ENCODE measurements at regions not wholly inside any gene's neighbourhood (a gene's known extent, or its start where the extent isn't known, plus 50 kb on each side); places are given as distances from the start of the nearest gene placed in this dataset.

DNA sequence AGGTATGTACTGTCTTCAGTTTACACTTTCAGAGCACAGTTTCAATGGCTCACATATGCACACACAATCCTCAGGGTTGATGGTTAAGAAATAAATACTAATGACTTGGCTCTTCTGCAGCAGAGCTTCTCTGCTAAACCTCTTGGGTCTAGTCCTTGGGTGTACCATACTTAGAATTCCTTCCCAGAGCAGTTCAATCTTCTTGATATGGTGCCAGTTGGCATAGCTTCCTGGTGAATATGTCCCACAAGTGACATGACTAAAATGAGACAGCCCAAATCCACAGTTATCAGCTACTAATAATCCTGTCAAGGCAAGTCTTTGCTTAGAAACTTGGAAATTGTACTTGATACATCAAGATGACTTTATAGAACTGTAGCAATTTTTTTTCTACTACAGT lies 654.4 kb downstream of the IQCM start:
- in situ Hi-C loops (cut with MboI; ENCODE audit: low sequenced_read_pairs, unreplicated experiment), result no loop called here
- DNase-seq (ENCODE audit: low spot score), result no peak
- TF ChIP-seq, protein P1, sequence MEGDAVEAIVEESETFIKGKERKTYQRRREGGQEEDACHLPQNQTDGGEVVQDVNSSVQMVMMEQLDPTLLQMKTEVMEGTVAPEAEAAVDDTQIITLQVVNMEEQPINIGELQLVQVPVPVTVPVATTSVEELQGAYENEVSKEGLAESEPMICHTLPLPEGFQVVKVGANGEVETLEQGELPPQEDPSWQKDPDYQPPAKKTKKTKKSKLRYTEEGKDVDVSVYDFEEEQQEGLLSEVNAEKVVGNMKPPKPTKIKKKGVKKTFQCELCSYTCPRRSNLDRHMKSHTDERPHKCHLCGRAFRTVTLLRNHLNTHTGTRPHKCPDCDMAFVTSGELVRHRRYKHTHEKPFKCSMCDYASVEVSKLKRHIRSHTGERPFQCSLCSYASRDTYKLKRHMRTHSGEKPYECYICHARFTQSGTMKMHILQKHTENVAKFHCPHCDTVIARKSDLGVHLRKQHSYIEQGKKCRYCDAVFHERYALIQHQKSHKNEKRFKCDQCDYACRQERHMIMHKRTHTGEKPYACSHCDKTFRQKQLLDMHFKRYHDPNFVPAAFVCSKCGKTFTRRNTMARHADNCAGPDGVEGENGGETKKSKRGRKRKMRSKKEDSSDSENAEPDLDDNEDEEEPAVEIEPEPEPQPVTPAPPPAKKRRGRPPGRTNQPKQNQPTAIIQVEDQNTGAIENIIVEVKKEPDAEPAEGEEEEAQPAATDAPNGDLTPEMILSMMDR (IDR thresholded peaks at IDR 0.05; ENCODE audit: borderline replicate concordance, control extremely low read depth, extremely low read depth, insufficient read depth, missing control alignments), result no peak

DNA sequence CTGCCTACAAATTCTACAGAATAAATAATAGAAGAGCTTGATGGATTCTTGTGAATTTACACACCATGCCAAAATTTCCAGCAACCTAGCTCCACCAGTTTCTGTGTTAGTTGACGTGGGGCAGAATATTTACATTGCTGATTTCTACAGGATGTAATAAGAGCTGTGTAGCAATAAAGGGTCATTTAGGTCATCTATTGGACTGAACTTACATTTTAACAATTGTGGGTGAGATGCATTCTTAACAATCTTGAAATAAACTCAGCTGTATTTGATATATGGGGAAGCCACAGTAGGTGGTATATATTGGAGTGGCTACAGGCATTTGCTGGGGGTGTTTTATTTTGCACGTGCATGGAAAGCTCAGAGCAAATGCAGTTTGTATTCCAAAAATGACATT lies 655.3 kb downstream of the IQCM start:
- in situ Hi-C loops (cut with MboI; ENCODE audit: low sequenced_read_pairs, unreplicated experiment), result no loop called here
- TF ChIP-seq, protein P1 (IDR thresholded peaks at IDR 0.05; ENCODE audit: borderline replicate concordance, control extremely low read depth, extremely low read depth, insufficient read depth, missing control alignments), result no peak

GRCh38 chr4:149158817-149159216 lies 656.8 kb downstream of the IQCM start:
- TF ChIP-seq, protein P1 (IDR thresholded peaks at IDR 0.05; ENCODE audit: borderline replicate concordance, control extremely low read depth, extremely low read depth, insufficient read depth, missing control alignments), result no peak
- no peak for DNase-seq (ENCODE audit: low spot score)
- in situ Hi-C loops (cut with MboI; ENCODE audit: low sequenced_read_pairs, unreplicated experiment), result no loop called here

More for the DNA sequence above, 655.3 kb downstream of the IQCM start:
- DNase-seq (ENCODE audit: low spot score), result no peak

- no peak for DNase-seq (ENCODE audit: low spot score)
- TF ChIP-seq, protein P1 (IDR thresholded peaks at IDR 0.05; ENCODE audit: borderline replicate concordance, control extremely low read depth, extremely low read depth, insufficient read depth, missing control alignments), result no peak
- in situ Hi-C loops (cut with MboI; ENCODE audit: low sequenced_read_pairs, unreplicated experiment), result no loop called here
Observed at GRCh38 chr4:149145803-149146202, 669.8 kb downstream of the IQCM start.

GRCh38 chr4:149144060-149144459 lies 671.6 kb downstream of the IQCM start:
- in situ Hi-C loops (cut with MboI; ENCODE audit: low sequenced_read_pairs, unreplicated experiment), result no loop called here
- TF ChIP-seq, protein P1 (IDR thresholded peaks at IDR 0.05; ENCODE audit: borderline replicate concordance, control extremely low read depth, extremely low read depth, insufficient read depth, missing control alignments), result no peak
- no peak for DNase-seq (ENCODE audit: low spot score)

GRCh38 chr4:149141391-149141790 lies 674.3 kb downstream of the IQCM start:
- no peak for DNase-seq (ENCODE audit: low spot score)
- TF ChIP-seq, protein P1 (IDR thresholded peaks at IDR 0.05; ENCODE audit: borderline replicate concordance, control extremely low read depth, extremely low read depth, insufficient read depth, missing control alignments), result no peak
- in situ Hi-C loops (cut with MboI; ENCODE audit: low sequenced_read_pairs, unreplicated experiment), result no loop called here

GRCh38 chr4:149140841-149141240 lies 674.8 kb downstream of the IQCM start:
- in situ Hi-C loops (cut with MboI; ENCODE audit: low sequenced_read_pairs, unreplicated experiment), result no loop called here
- DNase-seq (ENCODE audit: low spot score), result no peak
- TF ChIP-seq, protein P1 (IDR thresholded peaks at IDR 0.05; ENCODE audit: borderline replicate concordance, control extremely low read depth, extremely low read depth, insufficient read depth, missing control alignments), result no peak
